SK-N-SH (cell line): ENCODE measurements at regions not wholly inside any gene's neighbourhood (a gene's known extent, or its start where the extent isn't known, plus 50 kb on each side); places are given as distances from the start of the nearest gene placed in this dataset.

ENCODE experiments used
- ELF1 ChIP-seq: IDR thresholded peaks from 2 replicates; pipeline ENCODE4 v1.4.0; 2012
- EP300 ChIP-seq, 2 experiments: IDR thresholded peaks; 2 replicates each; pipeline versions ENCODE4 v1.4.0 to v1.6.1; 2012; ENCODE audit warnings: borderline replicate concordance in 1 of 2, low read depth in 1 of 2, low read length in 1 of 2
- JUND ChIP-seq: IDR thresholded peaks from 2 replicates; pipeline ENCODE4 v1.4.0; 2012
- NRF1 ChIP-seq: IDR thresholded peaks from 2 replicates; pipeline ENCODE4 v1.6.1; 2012; ENCODE audit warnings: low read depth, mild to moderate bottlenecking, low read length
- YY1 ChIP-seq: IDR thresholded peaks from 2 replicates; pipeline ENCODE4 v1.4.0; 2012; ENCODE audit warnings: low read depth, mild to moderate bottlenecking
- TF ChIP-seq, protein P1 (sequence below): IDR thresholded peaks from 2 replicates; pipeline ENCODE4 v1.4.0; 2012; ENCODE audit warnings: low read depth, borderline replicate concordance
- TF ChIP-seq, protein P2 (sequence below): fragments of 200-600 bp; sonication (generic); IDR thresholded peaks from 2 replicates; pipeline ENCODE4 v1.6.1; 2017; ENCODE audit warnings: antibody characterized with exemption, mild to moderate bottlenecking, moderate library complexity

DNA sequence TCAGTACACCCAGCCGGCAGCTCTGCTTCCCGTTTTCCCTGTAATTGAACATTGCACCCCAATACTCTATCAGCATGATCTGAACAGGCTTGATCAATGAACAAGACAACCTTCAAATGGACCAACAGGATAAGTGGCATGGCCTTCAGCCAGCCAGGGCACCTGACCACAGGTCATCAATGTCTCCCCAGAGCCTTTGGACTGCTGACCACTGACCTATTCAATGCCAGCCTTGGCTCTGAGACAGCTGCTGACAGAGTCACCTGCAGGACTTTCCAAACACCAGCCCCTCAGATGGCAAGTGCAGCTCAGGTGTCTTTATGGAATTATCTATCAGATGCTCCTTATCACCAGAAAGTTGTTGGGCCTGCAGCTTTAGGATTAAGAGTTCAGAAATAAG lies 462.9 kb upstream of the ASIC2 start:
- TF ChIP-seq, protein P1, sequence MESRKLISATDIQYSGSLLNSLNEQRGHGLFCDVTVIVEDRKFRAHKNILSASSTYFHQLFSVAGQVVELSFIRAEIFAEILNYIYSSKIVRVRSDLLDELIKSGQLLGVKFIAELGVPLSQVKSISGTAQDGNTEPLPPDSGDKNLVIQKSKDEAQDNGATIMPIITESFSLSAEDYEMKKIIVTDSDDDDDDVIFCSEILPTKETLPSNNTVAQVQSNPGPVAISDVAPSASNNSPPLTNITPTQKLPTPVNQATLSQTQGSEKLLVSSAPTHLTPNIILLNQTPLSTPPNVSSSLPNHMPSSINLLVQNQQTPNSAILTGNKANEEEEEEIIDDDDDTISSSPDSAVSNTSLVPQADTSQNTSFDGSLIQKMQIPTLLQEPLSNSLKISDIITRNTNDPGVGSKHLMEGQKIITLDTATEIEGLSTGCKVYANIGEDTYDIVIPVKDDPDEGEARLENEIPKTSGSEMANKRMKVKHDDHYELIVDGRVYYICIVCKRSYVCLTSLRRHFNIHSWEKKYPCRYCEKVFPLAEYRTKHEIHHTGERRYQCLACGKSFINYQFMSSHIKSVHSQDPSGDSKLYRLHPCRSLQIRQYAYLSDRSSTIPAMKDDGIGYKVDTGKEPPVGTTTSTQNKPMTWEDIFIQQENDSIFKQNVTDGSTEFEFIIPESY, result no peak
- TF ChIP-seq, protein P2, sequence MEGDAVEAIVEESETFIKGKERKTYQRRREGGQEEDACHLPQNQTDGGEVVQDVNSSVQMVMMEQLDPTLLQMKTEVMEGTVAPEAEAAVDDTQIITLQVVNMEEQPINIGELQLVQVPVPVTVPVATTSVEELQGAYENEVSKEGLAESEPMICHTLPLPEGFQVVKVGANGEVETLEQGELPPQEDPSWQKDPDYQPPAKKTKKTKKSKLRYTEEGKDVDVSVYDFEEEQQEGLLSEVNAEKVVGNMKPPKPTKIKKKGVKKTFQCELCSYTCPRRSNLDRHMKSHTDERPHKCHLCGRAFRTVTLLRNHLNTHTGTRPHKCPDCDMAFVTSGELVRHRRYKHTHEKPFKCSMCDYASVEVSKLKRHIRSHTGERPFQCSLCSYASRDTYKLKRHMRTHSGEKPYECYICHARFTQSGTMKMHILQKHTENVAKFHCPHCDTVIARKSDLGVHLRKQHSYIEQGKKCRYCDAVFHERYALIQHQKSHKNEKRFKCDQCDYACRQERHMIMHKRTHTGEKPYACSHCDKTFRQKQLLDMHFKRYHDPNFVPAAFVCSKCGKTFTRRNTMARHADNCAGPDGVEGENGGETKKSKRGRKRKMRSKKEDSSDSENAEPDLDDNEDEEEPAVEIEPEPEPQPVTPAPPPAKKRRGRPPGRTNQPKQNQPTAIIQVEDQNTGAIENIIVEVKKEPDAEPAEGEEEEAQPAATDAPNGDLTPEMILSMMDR, result no peak
- TF ChIP-seq JUND, result no peak
- no peak for TF ChIP-seq NRF1
- no peak for TF ChIP-seq EP300 (IDR thresholded peaks at IDR 0.05; ENCODE audit: borderline replicate concordance in 1 of 2, low read depth in 1 of 2, low read length in 1 of 2)
- TF ChIP-seq YY1, result no peak
- TF ChIP-seq ELF1, result no peak
